Hepatocyte (in vitro differentiated cells): ENCODE measurements at regions not wholly inside any gene's neighbourhood (a gene's known extent, or its start where the extent isn't known, plus 50 kb on each side); places are given as distances from the start of the nearest gene placed in this dataset.

Source experiments
- EZH2 ChIP-seq: fragments of 200-600 bp; sonication (generic); IDR thresholded peaks from 2 replicates; pipeline ENCODE4 v1.6.1; 2016; ENCODE audit warnings: antibody characterized with exemption, mild to moderate bottlenecking, borderline replicate concordance
- EZH2phosphoT487 ChIP-seq: fragments of 200-600 bp; sonication (generic); IDR thresholded peaks from one replicate; pipeline ENCODE4 v1.6.1; 2018; ENCODE audit warnings: antibody characterized with exemption, mild to moderate bottlenecking, low read depth, moderate library complexity; ENCODE audit not compliant: unreplicated experiment, severe bottlenecking
- TF ChIP-seq, protein P1 (sequence below): fragments of 200-600 bp; sonication (generic); IDR thresholded peaks from 2 replicates; pipeline ENCODE4 v1.5.1; 2016; ENCODE audit warnings: antibody characterized with exemption, mild to moderate bottlenecking; ENCODE audit not compliant: poor library complexity

DNA sequence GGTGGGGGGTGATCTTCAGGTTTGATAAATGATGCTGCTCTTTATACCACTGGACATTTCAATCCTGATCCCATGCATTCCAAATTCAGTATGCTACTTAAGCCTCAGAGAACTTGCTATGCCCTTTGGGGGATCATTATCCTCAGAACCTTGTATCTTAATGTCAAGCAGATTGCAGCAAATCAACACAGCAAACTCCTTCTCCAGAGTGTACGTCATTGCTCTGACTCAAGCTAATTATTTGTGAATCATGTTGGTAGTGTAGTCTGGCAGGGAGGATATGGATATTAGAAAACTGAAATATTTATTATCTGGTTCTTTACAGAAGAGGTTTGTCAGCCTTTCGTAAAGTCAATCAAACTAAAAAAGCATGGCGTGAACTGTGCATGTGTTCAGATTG lies 562.5 kb upstream of the FAM98A start:
- TF ChIP-seq, protein P1, sequence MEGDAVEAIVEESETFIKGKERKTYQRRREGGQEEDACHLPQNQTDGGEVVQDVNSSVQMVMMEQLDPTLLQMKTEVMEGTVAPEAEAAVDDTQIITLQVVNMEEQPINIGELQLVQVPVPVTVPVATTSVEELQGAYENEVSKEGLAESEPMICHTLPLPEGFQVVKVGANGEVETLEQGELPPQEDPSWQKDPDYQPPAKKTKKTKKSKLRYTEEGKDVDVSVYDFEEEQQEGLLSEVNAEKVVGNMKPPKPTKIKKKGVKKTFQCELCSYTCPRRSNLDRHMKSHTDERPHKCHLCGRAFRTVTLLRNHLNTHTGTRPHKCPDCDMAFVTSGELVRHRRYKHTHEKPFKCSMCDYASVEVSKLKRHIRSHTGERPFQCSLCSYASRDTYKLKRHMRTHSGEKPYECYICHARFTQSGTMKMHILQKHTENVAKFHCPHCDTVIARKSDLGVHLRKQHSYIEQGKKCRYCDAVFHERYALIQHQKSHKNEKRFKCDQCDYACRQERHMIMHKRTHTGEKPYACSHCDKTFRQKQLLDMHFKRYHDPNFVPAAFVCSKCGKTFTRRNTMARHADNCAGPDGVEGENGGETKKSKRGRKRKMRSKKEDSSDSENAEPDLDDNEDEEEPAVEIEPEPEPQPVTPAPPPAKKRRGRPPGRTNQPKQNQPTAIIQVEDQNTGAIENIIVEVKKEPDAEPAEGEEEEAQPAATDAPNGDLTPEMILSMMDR = no peak
- TF ChIP-seq EZH2 (no peak), EZH2phosphoT487 (no peak)
